CD4-positive, alpha-beta T cell treated with Interleukin-15 for 1 hour (primary cell): ENCODE measurements at regions not wholly inside any gene's neighbourhood (a gene's known extent, or its start where the extent isn't known, plus 50 kb on each side); places are given as distances from the start of the nearest gene placed in this dataset.
"Not testable (repeated sequence)": the region's sequence is repeated elsewhere in the genome, so short reads cannot be mapped to it uniquely, and the experiment has no call there.

Experiments used
- DNase-seq: peaks from one replicate; pipeline ENCODE4 v3.0.0-alpha.2; 2020

DNA sequence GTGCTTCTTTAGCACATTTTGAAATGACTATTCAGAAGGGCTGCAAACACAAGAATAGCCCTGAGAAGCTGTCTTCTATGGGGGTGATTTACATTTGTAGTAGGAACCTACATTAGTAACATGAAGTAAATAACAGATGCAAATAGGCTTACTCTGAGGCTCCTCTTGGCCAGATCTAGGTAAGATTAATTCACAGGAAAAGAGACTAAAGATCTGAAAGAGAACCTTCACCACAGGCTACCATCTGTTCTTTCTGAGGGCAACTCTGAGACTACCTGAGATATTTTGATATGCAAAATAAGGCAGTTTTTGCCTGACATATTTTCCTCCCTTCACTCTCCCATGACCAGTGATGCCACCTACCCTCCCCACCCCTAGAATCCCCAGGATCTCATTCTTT, 1267.8 kb downstream of the PLA2G4A start:
- DNase-seq, result no peak

DNA sequence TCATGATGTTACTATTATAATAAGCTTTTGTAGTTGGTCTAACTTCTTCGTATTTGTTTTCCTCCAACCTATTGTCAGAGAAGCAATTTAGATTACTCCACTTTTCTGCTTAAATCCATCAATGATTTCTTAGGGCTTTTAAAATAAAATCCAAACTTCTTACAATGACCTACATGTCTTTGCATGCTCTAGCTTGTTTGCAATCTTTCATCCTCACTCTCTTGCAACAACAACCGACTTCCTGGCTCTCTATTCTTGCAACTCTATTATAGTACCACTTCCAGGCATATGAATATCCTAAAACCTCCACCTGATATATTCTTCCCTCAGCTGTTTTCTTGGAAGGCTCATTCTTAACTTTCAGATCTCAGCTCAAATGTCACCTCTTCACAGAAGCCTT, 1288.7 kb downstream of the PLA2G4A start:
- DNase-seq, result no peak

DNA sequence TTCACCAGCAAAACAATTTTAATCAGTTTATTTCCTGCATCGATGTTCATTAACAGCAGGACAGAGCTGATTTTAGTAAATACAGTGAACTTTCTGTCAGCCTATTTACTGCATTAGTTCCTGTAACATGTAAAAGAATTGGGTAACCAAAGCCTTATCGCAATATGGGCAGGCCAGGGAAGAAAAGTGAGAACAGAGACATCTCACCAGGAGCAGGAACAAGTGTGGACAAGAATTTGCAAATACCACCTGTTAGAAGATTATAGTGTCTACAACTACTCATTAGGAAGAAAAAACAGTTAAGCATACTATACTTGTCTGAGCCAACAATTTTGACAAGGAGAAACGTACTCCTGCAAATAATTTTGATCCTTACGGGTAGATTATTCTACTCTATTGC, 1293.9 kb downstream of the PLA2G4A start:
- DNase-seq, result no peak

DNA sequence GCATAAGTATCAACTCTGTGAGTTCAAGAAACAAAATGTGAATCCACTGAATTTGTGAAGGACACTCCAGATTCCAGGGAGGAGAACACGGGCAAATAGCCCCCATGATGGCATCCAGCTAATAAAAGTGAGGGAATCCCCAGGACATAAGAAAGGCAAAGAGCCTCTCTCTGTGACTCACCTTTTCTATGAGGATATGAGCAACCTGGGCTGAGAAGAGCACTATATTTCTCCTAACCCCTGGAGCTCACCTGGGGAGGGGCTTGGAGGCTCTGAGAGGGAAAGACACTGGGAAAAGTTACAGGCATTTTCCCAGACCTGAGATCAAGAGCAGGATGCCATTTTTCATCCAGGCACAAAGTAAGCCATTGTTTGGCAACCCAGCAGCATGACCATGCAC, 1298.8 kb downstream of the PLA2G4A start:
- DNase-seq, result no peak

DNA sequence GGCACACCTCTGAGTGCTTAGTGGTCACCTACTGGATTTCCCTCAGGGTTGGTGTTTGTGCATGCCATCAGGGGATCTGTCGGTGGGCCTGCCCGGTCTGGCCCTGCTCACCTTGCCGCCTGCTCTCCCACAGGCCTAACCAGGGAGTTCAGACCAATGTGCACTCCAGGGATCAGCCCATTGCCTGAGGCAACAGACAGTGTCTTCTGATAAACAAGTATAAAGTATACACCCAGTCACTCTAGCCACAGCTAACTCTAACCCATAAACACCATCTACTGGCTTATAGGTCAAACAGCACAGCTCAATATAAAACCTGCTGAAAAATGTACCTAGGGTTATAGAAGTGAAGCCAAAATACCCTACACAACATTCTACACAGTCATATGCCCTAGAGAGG, 1300.0 kb downstream of the PLA2G4A start:
- no peak for DNase-seq

DNA sequence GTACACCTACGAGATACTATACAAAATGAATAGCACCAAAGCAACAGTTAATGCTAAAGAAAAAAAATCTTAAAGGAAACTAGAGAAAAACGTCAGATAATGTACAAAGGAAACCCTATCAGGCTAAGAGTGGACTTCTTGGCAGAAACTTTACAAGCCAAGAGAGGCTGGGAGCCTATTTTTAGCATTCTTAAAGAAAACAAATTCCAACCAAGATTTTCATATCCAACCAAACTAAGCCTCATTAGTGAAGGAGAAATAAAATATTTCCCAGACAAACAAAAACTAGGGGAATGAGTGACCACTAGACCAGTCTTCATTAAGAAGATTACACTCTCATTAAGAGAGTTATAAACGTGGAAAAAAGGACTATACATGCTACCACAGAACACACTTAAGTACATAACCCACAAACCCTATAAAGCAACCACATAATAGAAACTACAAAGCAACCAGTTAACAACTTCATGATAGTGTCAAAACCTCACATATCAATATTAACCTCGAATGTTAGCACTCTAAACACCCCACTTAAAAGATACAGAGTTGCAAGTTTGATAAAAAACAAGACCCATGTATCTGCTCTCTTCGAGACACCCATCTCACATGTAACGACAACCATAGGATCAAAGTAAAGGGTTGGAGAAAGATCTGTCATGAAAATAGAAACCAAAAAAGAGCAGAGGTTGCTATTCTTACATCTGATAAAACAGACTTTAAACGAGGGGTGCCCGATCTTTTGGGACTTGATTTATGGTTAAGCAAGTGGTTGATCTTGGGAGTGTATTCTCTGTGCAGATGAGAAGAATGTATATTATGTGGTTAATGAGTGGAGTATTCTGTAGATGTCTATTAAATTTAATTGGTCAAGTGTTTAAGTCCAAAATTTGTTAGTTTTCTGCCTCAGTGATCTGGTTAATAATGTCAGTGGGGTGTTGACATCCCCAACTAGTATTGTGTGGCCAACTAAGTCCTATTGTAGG, 1301.4 kb downstream of the PLA2G4A start:
- DNase-seq, result no peak

DNA sequence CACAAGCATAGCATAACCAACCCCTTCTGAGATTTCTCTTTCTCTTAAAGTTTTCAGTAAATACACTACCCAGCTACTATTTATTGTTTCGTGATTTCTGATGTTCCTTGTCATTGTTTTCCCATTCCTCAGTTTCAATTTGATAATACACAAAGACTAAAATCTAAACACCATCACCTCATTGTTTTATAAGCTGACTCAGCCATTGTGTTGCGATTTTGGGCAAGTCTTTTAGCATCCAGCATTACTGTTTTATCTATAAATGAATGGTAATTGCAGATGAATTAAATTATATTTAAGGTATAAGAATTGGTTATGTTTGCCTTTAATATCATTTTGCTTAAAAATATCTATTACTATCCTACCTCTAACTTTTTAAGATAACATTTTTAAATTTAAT, 1308.5 kb downstream of the PLA2G4A start:
- no peak for DNase-seq

DNA sequence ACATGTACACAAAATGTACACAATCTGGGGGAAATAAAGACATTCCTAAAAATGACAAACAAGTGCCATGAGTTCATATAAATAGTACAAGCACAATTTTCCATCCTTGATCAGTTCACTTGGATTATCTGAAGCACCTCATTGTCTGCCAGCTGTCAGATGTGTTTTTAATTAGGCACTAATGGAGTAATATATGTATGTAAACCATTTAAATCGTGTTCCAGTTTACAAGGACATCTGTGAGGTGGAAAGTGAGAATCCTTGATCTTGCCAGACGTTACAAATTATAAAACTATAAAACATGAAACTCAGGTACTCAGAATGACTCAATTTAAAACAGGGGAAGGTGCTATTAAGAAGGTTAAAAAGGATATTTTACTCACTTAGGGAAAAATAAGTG, 1312.2 kb downstream of the PLA2G4A start:
- no peak for DNase-seq

DNA sequence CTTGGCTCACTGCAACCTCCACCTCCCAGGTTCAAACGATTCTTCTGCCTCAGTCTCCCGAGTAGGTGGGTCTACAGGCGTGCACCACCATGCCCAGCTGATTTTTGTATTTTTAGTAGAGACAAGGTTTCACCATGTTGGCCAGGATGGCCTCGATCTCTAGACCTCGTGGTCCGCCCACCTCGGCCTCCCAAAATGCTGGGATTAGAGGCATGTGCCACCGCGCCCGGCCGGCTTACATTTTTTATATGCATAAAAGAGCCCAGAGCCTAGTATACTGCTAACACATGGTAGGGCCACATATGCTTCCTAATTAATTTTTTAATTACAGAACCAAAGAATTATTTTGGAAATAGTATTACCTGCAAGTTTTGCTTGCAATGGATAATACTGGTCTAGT, 1325.4 kb downstream of the PLA2G4A start:
- DNase-seq, result no peak

DNA sequence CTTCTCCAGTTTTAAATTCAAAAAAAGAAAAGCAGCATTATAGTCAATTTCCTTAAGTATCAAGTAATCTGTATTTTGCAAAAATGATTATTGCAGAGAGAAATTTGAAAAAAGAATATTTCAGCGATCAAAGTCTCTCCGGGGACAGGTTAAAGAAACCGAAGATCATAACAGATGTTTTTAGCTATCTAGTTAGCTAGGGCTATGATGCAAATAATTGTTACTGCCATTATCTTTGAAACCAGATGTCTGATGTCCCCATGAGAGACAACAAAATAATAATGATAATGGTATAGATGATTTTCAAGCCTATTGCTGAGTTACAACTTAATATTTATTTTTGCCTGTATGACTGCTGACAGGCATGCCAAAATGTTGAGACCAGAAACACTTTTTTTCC, 1326.0 kb downstream of the PLA2G4A start:
- no peak for DNase-seq

DNA sequence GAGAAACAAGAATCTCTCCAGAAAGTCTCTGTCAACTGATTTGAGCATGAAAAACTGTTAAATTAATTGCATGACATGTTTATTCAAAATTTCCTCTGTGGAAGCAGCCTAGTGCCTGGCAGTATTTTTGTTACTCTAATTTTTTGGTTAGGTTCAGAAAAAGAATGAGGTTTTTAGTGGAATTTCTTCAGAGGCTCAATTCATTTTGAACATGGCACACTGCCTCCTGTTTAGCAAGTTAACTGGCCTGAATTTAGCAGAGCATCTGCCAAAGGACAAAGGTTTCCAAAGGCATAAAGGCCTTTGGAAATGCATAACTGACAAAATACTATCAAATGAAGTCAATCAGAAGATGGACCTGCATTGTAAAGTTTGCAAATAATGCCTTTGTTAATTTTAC, 1326.5 kb downstream of the PLA2G4A start:
- DNase-seq, result no peak

DNA sequence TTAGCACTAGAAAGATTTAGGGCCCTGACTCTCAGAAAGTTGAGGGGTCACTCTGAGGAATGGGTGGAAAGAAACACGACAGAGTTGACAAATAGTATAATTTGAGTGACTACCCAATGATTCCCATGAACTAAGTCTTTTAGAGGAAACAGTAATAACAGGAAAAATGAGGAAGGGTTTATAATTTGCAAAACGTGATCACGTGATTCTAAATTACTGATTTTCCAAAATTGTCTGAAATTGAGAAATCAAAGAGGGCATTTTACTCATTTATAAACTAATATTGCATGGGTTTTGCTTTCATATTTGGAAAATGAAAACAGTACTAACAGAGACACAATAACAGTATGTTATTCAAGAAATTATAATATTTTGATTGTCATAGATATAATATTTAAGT, 1335.7 kb downstream of the PLA2G4A start:
- DNase-seq, result no peak

DNA sequence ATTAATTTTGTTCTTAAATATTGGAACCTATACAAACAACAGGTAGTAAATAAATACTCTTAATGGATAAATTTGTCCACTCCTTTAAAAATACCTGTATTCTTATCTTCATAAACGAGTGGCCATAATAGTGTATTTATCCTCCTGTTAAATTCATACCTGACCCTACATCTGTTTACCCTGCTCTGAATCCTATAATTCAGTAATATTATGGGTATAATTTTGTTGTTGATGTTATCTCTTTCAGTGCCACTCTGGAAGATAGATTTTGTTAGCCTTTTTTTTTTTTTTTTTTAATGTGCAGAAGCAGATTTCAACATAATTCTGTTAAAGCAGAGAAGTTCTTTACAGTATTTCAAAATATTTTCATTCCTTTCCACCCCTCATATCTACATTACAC, 1337.9 kb downstream of the PLA2G4A start:
- DNase-seq, result no peak

DNA sequence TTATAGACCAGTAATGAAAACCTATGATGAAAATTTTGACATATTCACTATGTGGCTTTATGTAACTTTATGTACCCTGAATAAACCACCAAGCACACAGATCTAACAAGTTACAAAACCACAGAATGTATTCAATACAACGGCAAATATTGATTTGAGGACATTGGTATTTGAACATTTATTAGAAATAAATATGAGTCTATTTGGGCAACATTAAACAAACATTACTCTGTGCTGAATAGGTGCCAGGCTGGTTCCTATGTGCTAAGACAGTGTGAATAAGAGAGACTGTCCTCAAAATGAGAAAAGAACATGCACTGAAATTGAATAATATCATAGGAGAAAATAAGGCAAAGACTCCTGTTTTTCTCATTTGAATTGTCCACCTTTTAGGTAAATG, 1341.2 kb downstream of the PLA2G4A start:
- DNase-seq, result no peak

DNA sequence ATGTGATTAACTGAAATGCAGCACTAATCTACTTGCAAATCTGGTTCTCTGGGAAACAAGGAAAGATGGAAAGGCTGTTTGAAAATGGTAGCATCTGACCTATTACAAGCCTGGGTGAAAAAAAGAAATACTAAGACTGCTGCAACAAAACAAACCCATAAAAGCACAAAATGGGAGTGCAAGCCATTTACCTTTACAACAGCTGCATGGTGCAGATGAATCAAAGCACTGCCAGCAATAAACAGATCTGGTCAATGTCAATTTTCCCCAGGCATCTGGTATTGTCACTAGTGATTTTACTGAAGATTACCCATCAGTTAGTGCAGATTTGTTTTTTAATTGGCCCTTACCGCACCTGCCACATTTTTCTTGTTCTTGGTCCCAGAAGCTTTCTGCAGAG, 1341.7 kb downstream of the PLA2G4A start:
- DNase-seq, result no peak

DNA sequence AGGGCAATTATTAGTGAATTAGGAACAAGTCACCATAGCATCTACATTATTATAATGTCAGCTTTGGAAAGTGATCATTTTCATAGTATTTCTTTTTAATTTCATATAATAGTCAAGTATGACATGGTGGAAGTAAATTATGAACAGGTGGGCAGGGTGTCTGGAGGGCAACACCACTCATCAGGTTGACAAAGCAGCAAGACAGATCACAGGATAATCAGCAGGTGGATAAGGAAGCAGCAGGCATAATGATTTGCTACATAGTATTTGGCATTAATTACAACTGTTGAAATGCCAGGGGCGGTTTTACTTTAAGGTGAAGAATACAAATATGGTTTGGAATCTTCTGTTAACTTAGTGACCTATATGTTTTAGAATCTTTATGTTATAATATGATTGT, 1342.2 kb downstream of the PLA2G4A start:
- DNase-seq, result no peak

DNA sequence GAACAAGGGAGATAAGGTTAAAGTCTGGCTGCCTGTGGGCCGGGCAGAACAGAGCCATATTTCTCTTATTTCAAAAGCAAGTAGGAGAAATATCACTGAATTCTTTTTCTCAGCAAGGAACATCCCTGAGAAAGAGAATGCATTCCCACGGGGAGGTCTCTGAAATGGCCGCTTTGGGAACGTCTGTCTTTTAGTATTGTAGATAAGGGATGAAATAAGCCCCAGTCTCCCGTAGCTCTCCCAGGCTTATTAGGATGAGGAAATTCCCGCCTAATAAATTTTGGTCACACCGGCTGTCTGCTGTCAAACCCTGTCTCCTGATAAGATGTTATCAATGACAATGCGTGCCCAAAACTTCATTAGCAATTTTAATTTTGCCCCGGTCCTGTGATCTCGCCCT, 1353.3 kb downstream of the PLA2G4A start:
- DNase-seq, result not testable (repeated sequence)

DNA sequence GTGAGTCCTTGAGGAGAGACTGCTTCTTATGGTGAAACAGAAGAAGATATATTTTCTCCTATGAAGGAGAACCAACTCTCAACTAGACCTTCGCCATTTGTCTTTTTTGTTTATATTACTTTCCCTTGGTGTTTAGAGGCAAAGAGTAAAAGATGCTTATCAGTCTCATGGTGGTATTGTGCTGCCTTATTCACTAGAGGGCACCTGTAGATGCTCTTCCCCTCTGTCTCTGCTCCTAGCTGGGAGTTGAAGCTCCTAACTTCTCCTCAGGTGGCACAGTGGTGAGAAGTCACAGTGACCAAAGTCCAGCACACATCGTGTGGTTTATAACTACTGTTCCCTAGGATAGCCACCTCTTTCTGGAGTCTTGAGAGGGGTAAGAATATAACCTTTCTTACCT, 1359.6 kb downstream of the PLA2G4A start:
- DNase-seq, result no peak

DNA sequence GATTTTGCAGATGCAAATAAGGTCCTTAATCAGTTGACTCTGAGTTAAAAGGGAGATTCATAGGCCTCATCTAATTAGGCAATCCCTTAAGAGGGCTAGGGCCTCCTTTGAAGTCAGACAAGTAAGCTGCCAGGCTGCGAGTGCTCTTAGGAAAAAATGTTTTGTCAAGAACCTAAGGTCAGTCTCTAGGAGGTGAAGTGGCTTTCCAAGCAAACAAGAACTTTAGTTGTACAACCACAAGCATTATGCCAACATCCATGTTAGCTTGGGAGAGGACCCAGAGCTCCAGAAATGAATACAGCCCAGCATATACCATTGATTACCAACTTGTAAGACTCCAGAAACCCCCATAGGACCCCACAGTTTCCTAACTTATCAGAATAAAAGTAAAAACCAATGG, 1366.2 kb downstream of the PLA2G4A start:
- no peak for DNase-seq

DNA sequence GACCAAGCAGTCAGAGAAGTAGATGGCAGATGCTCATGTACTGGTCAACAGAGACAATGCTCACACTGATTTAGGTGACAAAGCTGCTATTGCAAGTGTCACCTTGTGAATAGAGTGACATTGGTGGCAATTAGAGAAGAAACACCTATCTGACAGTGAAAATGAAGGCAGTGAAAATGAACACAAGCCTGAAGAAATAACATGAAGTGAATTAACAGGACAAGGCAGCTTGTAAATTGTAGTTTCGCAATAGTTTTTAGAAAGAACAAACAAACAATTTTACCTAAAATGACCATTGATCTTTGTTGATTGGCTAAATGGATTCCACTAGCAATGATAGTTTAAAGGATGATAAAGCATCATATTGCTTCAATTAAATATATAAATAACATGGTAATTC, 1389.5 kb downstream of the PLA2G4A start:
- DNase-seq, result no peak

DNA sequence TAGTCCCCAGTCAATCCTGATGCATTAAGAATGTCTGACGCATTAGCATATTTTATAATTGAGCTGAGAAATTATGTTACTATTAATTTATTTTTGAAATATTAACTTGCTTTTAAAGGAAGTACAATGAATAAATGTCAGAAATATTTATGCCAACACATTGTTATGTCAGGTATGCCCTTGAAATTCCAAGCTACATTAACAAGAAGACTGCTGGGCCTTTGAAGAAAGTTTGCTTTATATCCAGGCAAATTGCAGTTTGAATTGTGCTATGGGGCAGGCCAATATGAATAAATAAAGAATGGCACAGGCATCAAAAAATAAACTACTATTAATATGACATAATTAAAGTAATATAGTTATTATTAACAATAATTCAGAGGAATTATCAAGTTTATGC, 1391.3 kb downstream of the PLA2G4A start:
- no peak for DNase-seq

DNA sequence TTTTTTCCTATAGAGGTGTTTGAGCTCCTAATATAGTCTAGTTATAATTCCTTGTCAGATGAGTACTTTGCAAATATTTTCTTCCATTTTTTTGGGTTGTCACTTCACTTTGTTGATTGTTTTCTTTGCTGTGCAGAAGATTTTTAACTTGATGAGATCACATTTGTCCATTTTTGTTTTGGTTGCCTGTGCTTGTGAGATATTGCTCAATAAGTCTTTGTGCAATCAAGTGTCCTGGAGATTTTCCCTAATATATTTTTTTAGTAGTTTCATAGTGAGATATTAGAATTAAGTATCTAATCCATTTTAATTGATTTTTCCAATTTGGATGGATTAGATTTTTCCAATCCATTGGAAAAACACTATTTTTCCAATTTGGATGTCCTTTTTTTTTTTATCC, 1395.5 kb downstream of the PLA2G4A start:
- no peak for DNase-seq

DNA sequence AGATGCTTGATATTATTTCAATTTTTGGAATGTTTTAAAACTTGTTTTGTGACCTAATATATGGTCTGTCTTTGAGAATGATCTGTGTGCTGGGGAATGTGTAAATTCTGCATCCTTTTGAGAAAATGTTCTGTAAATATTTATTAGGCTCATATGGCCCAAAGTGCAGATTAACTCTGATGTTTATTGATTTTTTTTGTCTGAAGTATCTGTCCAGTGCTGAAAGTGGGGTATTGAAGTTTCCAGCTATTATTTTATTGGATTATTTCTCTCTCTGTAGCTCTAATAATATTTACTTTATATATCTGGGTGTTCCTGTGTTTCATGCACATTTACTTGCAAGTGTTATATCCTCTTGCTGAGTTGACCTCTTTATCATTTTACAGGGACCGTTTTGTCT, 1397.2 kb downstream of the PLA2G4A start:
- no peak for DNase-seq

DNA sequence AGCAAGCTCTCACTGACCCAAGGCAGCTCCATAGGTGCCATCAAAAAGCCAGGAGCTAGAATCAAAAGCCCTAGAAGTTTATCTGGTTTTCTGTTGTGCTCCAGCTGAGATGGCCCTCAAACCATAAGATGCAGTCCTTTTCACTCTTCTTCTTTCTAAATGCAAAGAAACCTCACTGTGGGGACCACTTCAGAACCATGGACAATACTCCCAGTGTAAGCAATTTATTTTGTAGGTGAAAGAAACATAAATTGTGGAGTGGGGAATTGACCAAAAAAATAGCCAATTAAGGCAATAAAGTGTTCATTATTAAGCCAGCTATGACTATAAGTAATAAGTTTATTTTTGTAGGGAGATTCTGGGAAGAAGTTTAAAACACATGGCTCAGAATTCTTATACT, 1399.9 kb downstream of the PLA2G4A start:
- DNase-seq, result no peak
